M059J (cell line): ENCODE measurements at regions not wholly inside any gene's neighbourhood (a gene's known extent, or its start where the extent isn't known, plus 50 kb on each side); places are given as distances from the start of the nearest gene placed in this dataset.
"Not testable (repeated sequence)": the region's sequence is repeated elsewhere in the genome, so short reads cannot be mapped to it uniquely, and the experiment has no call there.

Experiments used
- DNase-seq: peaks from one replicate; pipeline ENCODE4 v3.0.0-alpha.2; 2012; ENCODE audit warnings: low read depth

GRCh38 chr3:188972310-188972709, 199.5 kb upstream of the TPRG1 start:
- DNase-seq: no peak

GRCh38 chr3:188974856-188975599, 196.7 kb upstream of the TPRG1 start:
- peak; percentile 91 for DNase-seq

GRCh38 chr3:188975600-188976314, 196.0 kb upstream of the TPRG1 start:
- no peak for DNase-seq

- no peak for DNase-seq
Measured at GRCh38 chr3:188976407-188976806, 195.4 kb upstream of the TPRG1 start.

GRCh38 chr3:188978421-188979171, 193.2 kb upstream of the TPRG1 start:
- peak; percentile 73 for DNase-seq

GRCh38 chr3:188979248-188979647, 192.5 kb upstream of the TPRG1 start:
- DNase-seq: no peak

GRCh38 chr3:188979669-188980310, 192.0 kb upstream of the TPRG1 start:
- no peak for DNase-seq

GRCh38 chr3:188993181-188993580, 178.6 kb upstream of the TPRG1 start:
- no peak for DNase-seq

- peak; percentile 94 for DNase-seq
Measured at GRCh38 chr3:189001559-189001958, 170.2 kb upstream of the TPRG1 start.

GRCh38 chr3:189003410-189003809, 168.4 kb upstream of the TPRG1 start:
- DNase-seq: no peak

- DNase-seq: no peak
Measured at GRCh38 chr3:189013224-189013888, 158.4 kb upstream of the TPRG1 start.

GRCh38 chr3:189014526-189014925, 157.2 kb upstream of the TPRG1 start:
- DNase-seq: no peak

- DNase-seq: not testable (repeated sequence)
Measured at GRCh38 chr3:189022576-189023466, 148.9 kb upstream of the TPRG1 start.

GRCh38 chr3:189025866-189026265, 145.9 kb upstream of the TPRG1 start:
- no peak for DNase-seq

GRCh38 chr3:189027626-189028155, 144.1 kb upstream of the TPRG1 start:
- no peak for DNase-seq

GRCh38 chr3:189038773-189039745, 132.7 kb upstream of the TPRG1 start:
- DNase-seq: no peak

GRCh38 chr3:189040656-189041335, 131.0 kb upstream of the TPRG1 start:
- DNase-seq: no peak

GRCh38 chr3:189041482-189042090, 130.2 kb upstream of the TPRG1 start:
- DNase-seq: peak; percentile 75
